ENCODE measurements at regions not wholly inside any gene's neighbourhood (a gene's known extent, or its start where the extent isn't known, plus 50 kb on each side); places are given as distances from the start of the nearest gene placed in this dataset.

DNA sequence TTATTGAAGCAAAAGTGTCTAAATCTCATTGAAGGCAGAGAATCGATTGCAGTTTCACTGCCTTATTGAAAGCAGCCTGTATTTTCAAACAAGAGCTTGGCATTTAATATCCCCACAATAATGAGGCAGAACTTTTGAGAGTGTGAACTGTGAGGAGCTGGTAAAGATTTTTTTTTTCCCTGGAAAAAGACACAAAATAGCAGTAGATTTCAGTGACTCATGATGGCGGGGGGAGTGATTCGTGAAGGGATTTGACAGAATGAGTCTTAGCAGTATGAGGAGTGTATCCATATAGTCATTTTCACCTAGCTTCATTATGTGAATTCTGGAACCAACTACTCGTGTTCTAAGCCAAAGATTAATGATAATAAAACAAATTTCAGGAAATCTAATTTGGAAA is 242.9 kb downstream of the ARL6IP6 start:
- DNase-seq: no peak

GRCh38 chr2:152950126-152950525 is 231.7 kb downstream of the ARL6IP6 start:
- no peak for DNase-seq

DNA sequence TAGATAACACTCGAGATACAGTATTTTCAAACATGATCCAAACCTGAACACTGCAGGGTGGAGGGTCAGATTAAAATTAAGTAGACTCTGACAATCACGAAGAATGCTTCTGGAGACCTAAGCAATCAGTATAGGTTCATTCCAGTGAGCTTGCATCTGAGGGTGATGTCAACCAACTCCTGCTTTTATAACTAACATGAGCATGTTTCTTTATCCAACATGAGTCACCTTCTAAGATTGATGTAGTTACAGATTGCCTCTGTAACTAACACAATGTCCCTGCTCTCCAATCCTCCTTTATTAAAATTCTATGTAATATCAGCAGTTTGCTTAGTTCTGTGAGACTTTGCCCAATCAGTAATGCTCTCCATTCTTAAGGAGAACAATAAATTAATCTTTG is 225.7 kb downstream of the ARL6IP6 start:
- no peak for DNase-seq

- DNase-seq: no peak
These were observed 224.6 kb downstream of the ARL6IP6 start for GRCh38 chr2:152942940-152943440.

DNA sequence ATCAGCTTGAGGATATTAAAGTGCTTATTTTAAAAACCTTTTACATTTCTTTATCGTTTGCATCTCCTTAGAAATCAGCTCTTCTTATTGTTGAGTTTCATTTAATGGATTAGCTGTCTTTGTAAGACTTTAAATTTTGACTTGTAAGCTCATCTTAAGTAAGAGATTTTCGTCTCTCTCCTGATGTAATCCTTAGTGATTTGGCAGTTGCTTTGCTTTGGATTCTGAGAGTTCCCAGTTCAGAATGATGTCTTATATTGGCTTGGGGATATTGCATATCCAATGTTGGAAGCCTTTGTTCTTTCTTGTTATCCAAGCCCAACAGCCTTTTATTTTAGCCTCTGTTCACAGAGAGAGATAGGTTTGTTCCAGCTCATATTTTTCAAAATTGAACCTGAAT is 212.1 kb downstream of the ARL6IP6 start:
- no peak for DNase-seq

DNA sequence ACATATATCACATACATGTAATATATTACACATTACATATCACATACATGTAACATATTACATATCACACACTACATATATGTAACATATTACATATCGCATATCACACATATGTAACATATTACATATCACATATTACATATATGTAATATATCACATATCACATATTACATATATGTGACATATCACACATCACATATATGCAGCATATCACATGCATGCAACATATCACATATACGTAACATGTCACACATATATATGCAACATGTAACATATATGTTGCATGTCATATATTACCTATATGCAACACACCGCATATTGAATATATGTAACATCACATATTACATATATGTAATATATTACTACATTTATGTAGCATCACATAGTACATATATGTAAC is 211.2 kb downstream of the ARL6IP6 start:
- no peak for DNase-seq

GRCh38 chr2:152925547-152926448 is 207.4 kb downstream of the ARL6IP6 start:
- no peak for DNase-seq

DNA sequence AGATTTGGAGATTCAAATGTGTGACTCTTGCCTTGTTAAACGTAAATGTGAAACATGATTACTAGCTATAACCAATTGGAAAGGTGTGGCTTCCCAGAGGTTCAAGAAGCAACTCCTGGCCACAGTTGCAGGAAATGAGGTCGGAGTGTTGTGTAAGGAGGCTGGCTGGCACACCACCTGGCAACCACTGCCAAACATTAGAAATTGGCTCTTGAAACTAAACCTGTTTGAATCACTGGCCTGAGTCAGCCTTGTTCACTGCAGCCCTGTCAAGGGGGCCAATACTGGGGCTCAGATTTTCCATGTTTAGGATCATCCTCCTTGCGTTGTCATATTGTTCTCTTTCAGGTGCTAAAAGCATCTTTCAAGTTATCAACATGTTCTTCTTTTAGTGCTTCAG is 206.3 kb downstream of the ARL6IP6 start:
- no peak for DNase-seq

GRCh38 chr2:152924219-152924618 is 205.8 kb downstream of the ARL6IP6 start:
- no peak for DNase-seq

DNA sequence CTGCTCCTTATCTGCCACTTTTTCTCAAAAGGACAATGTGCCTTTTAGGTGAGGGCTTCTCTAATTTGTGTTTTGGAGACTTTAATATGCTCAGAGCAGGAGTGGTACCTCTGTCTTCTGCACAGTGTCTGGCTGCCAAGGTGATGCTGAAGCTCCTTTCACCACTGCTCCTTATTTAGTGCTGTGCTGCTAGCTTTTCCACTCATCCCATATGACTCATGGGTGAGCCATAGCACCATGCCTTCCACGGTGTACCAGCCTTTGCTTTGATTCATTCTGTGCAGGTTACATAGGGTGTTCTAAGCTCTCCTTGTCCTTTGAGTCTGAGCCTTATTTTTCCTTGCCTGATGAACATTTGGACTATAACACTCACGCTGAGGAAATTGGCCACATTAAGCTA is 202.4 kb downstream of the ARL6IP6 start:
- no peak for DNase-seq

DNA sequence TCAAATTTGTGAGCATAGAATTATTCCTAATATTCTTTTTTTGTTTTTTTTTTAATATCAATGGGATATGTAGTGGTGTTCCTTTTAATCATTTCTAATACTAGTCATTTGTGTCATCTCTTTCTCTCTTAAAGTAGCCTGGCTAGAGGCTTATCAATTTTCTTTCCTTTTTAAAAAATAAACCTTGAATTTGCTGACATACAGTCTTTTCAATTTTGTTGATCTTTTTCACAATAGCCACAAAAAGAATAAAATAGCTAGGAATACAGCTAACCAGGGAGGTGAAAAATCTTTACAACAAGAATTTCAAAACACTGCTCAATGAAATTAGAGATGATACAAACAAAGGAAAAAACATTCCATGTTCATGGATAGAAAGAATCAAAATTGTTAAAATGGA is 192.6 kb downstream of the ARL6IP6 start:
- DNase-seq: no peak

- no peak for DNase-seq
These were observed 188.6 kb downstream of the ARL6IP6 start for GRCh38 chr2:152907046-152907445.

- no peak for DNase-seq
These were observed 175.6 kb downstream of the ARL6IP6 start for GRCh38 chr2:152894051-152894450.

DNA sequence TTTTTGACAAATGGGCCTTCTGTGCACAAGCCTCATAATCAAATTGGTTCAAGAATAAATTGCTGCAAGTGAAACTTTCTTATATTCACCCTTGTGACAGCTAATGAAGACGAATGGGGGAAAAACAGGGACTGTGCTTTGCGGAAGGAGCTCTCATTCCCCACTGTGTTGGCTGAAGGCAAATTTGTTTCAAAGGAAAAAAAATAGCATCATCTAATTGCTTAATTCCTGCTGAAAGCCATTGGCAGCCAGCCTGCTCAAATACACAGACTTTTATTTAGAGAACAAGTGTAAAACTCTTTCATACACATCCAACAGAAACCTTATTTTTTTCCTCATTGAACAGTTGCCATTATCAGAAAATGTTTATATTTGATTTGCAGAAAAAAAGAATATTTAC is 172.3 kb downstream of the ARL6IP6 start:
- DNase-seq: no peak

DNA sequence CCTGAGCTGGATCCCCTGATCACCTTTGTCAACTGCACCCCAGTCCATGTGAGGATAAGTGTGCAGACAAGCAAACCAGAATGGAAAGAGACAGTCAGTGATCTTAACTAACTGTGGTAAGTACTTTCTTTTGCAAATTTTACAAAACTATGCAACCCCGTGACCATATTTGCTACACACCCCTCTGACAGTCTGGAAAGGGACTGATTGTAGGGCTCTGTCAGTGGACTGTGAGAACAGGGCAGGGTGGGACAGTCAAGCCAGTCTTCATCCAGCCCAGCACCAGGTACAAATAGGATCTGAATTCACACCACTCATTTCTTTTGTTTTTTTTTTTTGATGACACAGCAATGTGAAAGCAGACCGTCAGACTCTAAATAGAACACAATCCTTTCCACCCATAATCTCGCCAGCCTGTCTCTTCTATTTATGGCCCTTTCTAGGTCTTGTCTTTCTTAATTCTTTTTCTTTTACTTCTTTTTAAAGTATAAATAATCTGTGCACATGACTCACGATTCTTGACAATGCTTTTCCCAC is 165.6 kb downstream of the ARL6IP6 start:
- DNase-seq: no peak

DNA sequence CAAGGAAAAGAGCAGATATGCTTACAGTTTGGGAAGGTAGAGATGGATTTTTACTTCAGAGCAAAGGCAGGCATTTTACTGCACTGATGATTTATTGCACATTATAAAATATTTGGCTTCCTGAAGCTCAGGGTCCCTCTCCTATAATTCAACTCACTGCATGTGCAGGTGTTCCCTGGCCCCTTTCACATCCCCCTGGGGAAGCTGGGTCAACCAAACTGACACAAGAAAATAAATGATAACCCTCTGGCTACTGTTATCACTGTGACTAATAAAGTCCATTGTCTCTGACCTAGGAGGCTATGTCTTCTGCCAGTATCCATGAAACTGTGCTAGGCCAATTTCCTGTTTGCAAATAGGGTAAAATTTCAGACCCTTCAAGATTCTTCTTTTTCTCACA is 163.1 kb downstream of the ARL6IP6 start:
- DNase-seq: no peak

DNA sequence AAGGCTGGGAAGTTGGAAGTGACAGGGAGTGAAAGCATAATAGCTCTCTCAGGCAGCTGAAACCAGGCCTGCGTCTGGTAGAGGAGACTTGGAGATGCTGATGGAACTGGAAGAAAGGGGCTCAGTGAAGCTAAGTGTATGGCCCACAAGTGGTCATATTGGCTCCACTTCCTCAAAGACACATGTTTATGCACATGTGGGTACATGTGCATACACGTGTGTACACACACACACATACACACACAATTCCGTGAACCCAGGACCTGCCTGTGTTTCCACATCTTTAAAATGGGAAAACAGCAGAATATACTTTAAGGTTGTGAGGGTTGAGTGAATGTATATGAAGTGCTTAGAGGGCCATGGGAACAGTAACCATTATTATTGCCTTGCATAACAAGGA is 160.9 kb downstream of the ARL6IP6 start:
- DNase-seq: no peak

DNA sequence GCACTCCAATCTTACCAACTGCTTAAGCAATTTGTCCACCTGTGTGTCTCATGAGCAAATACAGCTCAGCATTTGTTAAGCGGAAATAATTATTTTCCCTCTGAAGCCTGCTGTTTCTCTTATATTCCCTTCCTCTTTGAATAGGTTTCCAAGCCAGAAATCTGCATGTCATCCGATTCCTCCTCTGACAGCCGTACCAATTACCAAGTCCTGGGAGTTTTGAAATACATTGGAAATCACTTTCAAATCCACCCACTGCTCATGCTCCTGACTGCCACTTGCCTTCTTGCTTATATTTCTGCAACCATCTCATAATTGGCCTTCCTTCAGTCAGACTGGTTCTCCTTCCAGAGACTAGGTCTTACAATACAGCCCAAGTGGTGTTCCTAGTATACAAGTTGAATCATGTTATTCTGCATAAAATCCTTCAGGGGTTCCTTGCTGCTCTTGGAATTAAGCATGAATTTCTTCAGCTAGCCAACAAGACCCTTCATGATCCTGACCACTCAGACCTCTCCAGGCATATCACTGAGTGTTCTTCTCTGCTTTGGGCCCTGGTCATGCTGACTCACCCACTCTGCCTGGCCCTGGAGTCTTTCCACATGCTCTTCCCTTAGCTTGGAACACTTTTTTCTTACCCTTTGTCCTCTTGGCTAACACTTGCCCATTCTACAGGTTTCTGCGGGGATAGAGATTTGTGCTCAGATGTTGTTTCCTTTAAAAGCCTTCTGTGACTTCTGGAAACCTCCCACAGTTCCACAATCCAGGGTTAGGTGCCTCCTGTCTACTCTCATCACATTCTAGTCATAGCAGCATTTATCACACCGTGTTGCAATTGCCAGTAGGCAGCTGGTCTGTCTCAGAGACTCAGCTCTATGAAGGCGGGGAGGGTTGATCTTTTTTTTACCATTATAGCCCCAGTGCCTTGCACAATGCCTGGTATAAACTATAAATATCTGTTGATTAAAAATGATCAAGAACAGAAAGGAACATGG is 157.6 kb downstream of the ARL6IP6 start:
- no peak for DNase-seq

- no peak for DNase-seq
These were observed 156.5 kb downstream of the ARL6IP6 start for GRCh38 chr2:152874955-152875354.

- no peak for DNase-seq
These were observed 151.8 kb downstream of the ARL6IP6 start for GRCh38 chr2:152870239-152870638.

DNA sequence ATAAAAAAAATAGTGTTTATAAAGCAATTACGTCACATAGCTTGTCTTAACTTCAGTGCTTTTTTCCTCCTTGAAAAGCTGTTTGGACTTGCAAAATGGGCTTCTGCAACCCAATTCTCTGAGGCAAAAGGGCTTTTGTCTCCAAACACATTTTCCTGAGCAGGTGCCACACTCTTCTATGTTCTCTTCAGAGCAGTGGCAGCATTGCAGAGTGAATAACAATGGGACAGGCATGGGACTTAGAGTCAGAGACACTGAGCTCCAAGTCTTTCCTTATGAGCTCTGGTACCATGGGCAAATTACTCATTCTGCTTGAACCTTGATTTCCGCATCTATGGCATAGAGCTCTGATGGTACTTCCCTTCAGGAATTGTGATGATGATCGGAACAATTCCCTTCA is 149.0 kb downstream of the ARL6IP6 start:
- DNase-seq: no peak

DNA sequence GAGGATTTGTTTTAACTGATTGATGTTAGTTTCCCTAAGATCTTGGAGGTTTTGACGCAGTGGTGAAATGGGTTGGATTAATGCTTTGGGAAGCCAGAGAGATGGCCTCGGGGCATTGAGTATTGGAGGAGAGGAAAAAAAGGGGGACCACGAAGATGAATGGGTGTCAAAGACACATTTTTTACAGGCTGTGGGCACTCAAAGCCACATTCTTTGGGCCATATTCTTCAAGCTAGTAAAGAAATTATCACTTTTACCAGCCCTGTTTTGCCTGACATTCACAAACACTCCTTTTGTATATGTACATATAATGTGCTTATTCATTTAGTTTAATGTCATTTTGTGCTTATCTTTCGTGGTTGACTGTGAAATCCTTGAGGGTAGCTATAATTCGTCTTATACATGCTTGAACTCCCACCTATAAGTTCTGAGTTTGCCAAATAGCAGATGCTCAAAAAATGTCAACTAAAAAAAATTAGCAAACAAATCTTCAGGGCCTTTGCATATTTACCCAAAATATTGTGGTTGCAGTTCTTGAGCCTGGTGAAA is 146.3 kb downstream of the ARL6IP6 start:
- DNase-seq: no peak

DNA sequence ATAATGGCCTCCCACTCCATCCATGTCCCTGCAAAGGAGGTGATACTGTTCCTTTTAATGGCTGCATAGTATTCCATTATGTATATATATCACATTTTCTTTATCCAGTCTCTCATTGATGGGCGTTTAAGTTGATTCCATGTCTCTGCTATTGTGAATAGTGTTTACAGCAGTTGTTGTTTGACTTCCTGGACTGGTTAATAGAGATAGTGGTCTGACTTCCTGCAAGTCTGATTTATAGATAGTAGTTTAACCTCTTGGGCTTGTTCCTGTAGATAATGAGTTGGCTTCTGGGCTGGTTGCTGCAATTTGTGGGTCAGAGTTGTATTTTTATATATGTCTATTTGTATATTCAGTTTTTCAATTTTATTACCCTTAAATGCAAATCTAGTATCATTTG is 145.4 kb downstream of the ARL6IP6 start:
- DNase-seq: no peak

Data from stimulated activated naive CD4-positive, alpha-beta T cell (primary cell).